Central memory CD8-positive, alpha-beta T cell (primary cell): ENCODE measurements at regions not wholly inside any gene's neighbourhood (a gene's known extent, or its start where the extent isn't known, plus 50 kb on each side); places are given as distances from the start of the nearest gene placed in this dataset.

ENCODE experiments used
- ATAC-seq: fragments of 150-1000 bp; cut with Tn5 transposase; replicated peaks from 2 replicates; pipeline ENCODE4 v1.10.0; 2022; ENCODE audit warnings: mild to moderate bottlenecking, moderate FRiP score, moderate number of reproducible peaks; ENCODE audit not compliant: poor library complexity, severe bottlenecking; ENCODE audit errors: extremely low read depth
- DNase-seq, 2 donors: peaks; one replicate each; pipeline ENCODE4 v3.0.0; 2021; ENCODE audit warnings: low spot score in 2 of 2
- H3K27ac Mint-ChIP-seq: one replicate; pipeline ENCODE4 v1.8.0; 2022; ENCODE audit warnings: low read depth, mild to moderate bottlenecking, moderate library complexity, mixed read lengths
- H3K27me3 Mint-ChIP-seq: one replicate; pipeline ENCODE4 v1.8.0; 2022; ENCODE audit warnings: mixed read lengths
- H3K36me3 Mint-ChIP-seq: one replicate; pipeline ENCODE4 v1.8.0; 2022; ENCODE audit warnings: mild to moderate bottlenecking, moderate library complexity, mixed read lengths; ENCODE audit not compliant: insufficient read depth
- H3K4me1 Mint-ChIP-seq: one replicate; pipeline ENCODE4 v1.8.0; 2022; ENCODE audit warnings: mixed read lengths
- H3K4me3 Mint-ChIP-seq: one replicate; pipeline ENCODE4 v1.8.0; 2022; ENCODE audit warnings: mild to moderate bottlenecking, moderate library complexity, mixed read lengths
- H3K9me3 Mint-ChIP-seq: one replicate; pipeline ENCODE4 v1.8.0; 2022; ENCODE audit warnings: mixed read lengths

GRCh38 chr2:144682248-144682647 is 162.3 kb upstream of the ZEB2 start:
- Mint-ChIP-seq H3K27me3 (no peaks in the 10 kb centered on the region), H3K4me3 (no peak overlapping the region), H3K27ac (no peak overlapping the region), H3K36me3 (no peaks in the 10 kb centered on the region), H3K4me1 (no peaks in the 10 kb centered on the region), H3K9me3 (no peaks in the 10 kb centered on the region)
- ATAC-seq (no peak), DNase-seq (no peak)

GRCh38 chr2:144681389-144681788 is 161.5 kb upstream of the ZEB2 start:
- no peaks in the 10 kb centered on the region for H3K27me3 Mint-ChIP-seq
- H3K9me3 Mint-ChIP-seq: no peaks in the 10 kb centered on the region
- ATAC-seq: no peak
- no peaks in the 10 kb centered on the region for H3K4me1 Mint-ChIP-seq
- no peaks in the 10 kb centered on the region for H3K36me3 Mint-ChIP-seq
- no peak for DNase-seq
- H3K4me3 Mint-ChIP-seq: no peak overlapping the region
- H3K27ac Mint-ChIP-seq: no peak overlapping the region

- Mint-ChIP-seq H3K36me3 (no peaks in the 10 kb centered on the region), H3K27ac (no peak overlapping the region), H3K4me3 (no peak overlapping the region), H3K4me1 (no peaks in the 10 kb centered on the region), H3K9me3 (no peaks in the 10 kb centered on the region), H3K27me3 (no peaks in the 10 kb centered on the region)
- DNase-seq (no peak), ATAC-seq (no peak)
These were observed 160.0 kb upstream of the ZEB2 start for GRCh38 chr2:144679942-144680341.

GRCh38 chr2:144678736-144679135 is 158.8 kb upstream of the ZEB2 start:
- Mint-ChIP-seq H3K36me3 (no peaks in the 10 kb centered on the region), H3K4me3 (no peak overlapping the region), H3K9me3 (no peaks in the 10 kb centered on the region), H3K4me1 (no peaks in the 10 kb centered on the region), H3K27ac (no peak overlapping the region), H3K27me3 (no peaks in the 10 kb centered on the region)
- no peak for ATAC-seq
- no peak for DNase-seq

GRCh38 chr2:144675731-144676130 is 155.8 kb upstream of the ZEB2 start:
- no peak for ATAC-seq
- H3K9me3 Mint-ChIP-seq: no peaks in the 10 kb centered on the region
- H3K4me3 Mint-ChIP-seq: no peak overlapping the region
- no peaks in the 10 kb centered on the region for H3K4me1 Mint-ChIP-seq
- H3K36me3 Mint-ChIP-seq: no peaks in the 10 kb centered on the region
- DNase-seq: no peak
- no peak overlapping the region for H3K27ac Mint-ChIP-seq
- H3K27me3 Mint-ChIP-seq: no peaks in the 10 kb centered on the region

GRCh38 chr2:144675331-144675730 is 155.4 kb upstream of the ZEB2 start:
- no peaks in the 10 kb centered on the region for H3K4me1 Mint-ChIP-seq
- no peaks in the 10 kb centered on the region for H3K36me3 Mint-ChIP-seq
- H3K9me3 Mint-ChIP-seq: no peaks in the 10 kb centered on the region
- no peak overlapping the region for H3K4me3 Mint-ChIP-seq
- no peak for ATAC-seq
- H3K27ac Mint-ChIP-seq: peak overlapping the region; percentile 26
- H3K27me3 Mint-ChIP-seq: no peaks in the 10 kb centered on the region
- DNase-seq: no peak

- DNase-seq (no peak), ATAC-seq (no peak)
- Mint-ChIP-seq H3K4me3 (no peak overlapping the region), H3K9me3 (no peaks in the 10 kb centered on the region), H3K27ac (no peak overlapping the region), H3K4me1 (no peaks in the 10 kb centered on the region), H3K36me3 (no peaks in the 10 kb centered on the region), H3K27me3 (no peaks in the 10 kb centered on the region)
These were observed 154.2 kb upstream of the ZEB2 start for GRCh38 chr2:144674071-144674470.

GRCh38 chr2:144673456-144673855 is 153.5 kb upstream of the ZEB2 start:
- Mint-ChIP-seq H3K27ac (no peak overlapping the region), H3K4me1 (no peaks in the 10 kb centered on the region), H3K36me3 (no peaks in the 10 kb centered on the region), H3K27me3 (no peaks in the 10 kb centered on the region), H3K4me3 (no peak overlapping the region), H3K9me3 (no peaks in the 10 kb centered on the region)
- DNase-seq (no peak), ATAC-seq (no peak)

GRCh38 chr2:144671695-144672455 is 152.0 kb upstream of the ZEB2 start:
- no peaks in the 10 kb centered on the region for H3K4me1 Mint-ChIP-seq
- no peak overlapping the region for H3K4me3 Mint-ChIP-seq
- DNase-seq (no peak), ATAC-seq (no peak)
- no peaks in the 10 kb centered on the region for H3K27me3 Mint-ChIP-seq
- no peak overlapping the region for H3K27ac Mint-ChIP-seq
- H3K9me3 Mint-ChIP-seq: no peaks in the 10 kb centered on the region
- no peaks in the 10 kb centered on the region for H3K36me3 Mint-ChIP-seq

- Mint-ChIP-seq H3K4me1 (peaks cover 5% of the 10 kb centered on the region), H3K27ac (no peak overlapping the region), H3K36me3 (no peaks in the 10 kb centered on the region), H3K4me3 (no peak overlapping the region), H3K27me3 (no peaks in the 10 kb centered on the region), H3K9me3 (no peaks in the 10 kb centered on the region)
- DNase-seq (no peak), ATAC-seq (no peak)
These were observed 150.8 kb upstream of the ZEB2 start for GRCh38 chr2:144670738-144671137.

- H3K4me1 Mint-ChIP-seq: peaks cover 6% of the 10 kb centered on the region
These were observed 150.2 kb upstream of the ZEB2 start for GRCh38 chr2:144670080-144670479.

GRCh38 chr2:144669196-144669987 is 149.5 kb upstream of the ZEB2 start:
- DNase-seq (no peak), ATAC-seq (no peak)
- H3K4me3 Mint-ChIP-seq: no peak overlapping the region
- peaks cover 6% of the 10 kb centered on the region for H3K4me1 Mint-ChIP-seq
- H3K36me3 Mint-ChIP-seq: no peaks in the 10 kb centered on the region
- H3K27me3 Mint-ChIP-seq: no peaks in the 10 kb centered on the region
- no peaks in the 10 kb centered on the region for H3K9me3 Mint-ChIP-seq
- peak overlapping the region; percentile 15 for H3K27ac Mint-ChIP-seq

More at GRCh38 chr2:144670080-144670479, 150.2 kb upstream of the ZEB2 start:
- no peak for ATAC-seq
- no peaks in the 10 kb centered on the region for H3K36me3 Mint-ChIP-seq
- H3K4me3 Mint-ChIP-seq: no peak overlapping the region
- H3K27me3 Mint-ChIP-seq: no peaks in the 10 kb centered on the region
- no peak for DNase-seq
- H3K27ac Mint-ChIP-seq: peak overlapping the region; percentile 15
- H3K9me3 Mint-ChIP-seq: no peaks in the 10 kb centered on the region

- no peak for DNase-seq
- Mint-ChIP-seq H3K4me1 (peaks cover 6% of the 10 kb centered on the region), H3K9me3 (no peaks in the 10 kb centered on the region), H3K36me3 (no peaks in the 10 kb centered on the region), H3K4me3 (no peak overlapping the region), H3K27me3 (no peaks in the 10 kb centered on the region), H3K27ac (no peak overlapping the region)
- ATAC-seq: no peak
These were observed 148.7 kb upstream of the ZEB2 start for GRCh38 chr2:144668493-144669110.
